Germinal center (tissue), 1 donor: ENCODE measurements at regions not wholly inside any gene's neighbourhood (a gene's known extent, or its start where the extent isn't known, plus 50 kb on each side); places are given as distances from the start of the nearest gene placed in this dataset.

Experiments used
- DNase-seq: peaks from one replicate; pipeline ENCODE4 v3.0.0; 2012; ENCODE audit warnings: mixed read lengths, low spot score

- no peak for DNase-seq
Measured at GRCh38 chr7:117973975-117974374, 100.7 kb upstream of the CTTNBP2 start.

DNA sequence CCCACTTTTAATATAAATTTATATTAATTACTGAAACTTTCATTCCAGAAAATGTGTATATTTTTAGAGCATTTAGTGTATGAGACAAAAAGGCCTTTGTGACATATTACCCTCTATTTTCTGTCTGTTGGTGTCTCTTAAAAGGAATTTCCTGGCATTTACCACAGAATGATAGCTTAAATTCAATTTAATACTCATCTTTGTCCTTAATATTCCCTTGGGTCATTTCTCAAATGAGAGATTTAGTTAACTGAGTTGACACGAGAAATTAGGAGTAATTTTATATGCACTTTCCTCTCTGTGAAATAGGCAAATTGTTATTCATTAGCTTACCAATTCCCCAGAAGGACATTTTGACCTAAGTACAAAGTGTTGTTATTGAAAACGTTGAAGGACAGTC, 101.7 kb upstream of the CTTNBP2 start:
- no peak for DNase-seq

DNA sequence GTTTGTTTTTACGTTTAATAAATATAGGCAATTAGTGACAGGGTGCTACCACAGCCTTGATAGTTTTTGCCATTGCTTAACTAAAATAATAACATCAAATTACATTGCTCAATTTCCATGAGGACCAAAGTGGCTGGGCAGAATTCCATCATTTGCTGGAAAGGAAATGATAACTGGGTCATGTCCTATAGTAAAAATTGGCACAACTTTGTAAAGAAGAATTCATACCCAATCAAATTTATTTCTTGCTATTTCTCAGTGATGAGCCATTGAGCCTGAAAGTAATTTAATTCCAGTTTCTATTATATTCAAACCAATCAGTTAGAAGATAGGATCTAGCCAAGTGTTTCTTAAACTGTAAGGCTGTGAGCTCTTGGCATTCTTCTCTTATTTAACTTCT, 102.2 kb upstream of the CTTNBP2 start:
- DNase-seq: no peak

- no peak for DNase-seq
Measured at GRCh38 chr7:117979954-117980497, 106.8 kb upstream of the CTTNBP2 start.

GRCh38 chr7:117982071-117983055, 109.1 kb upstream of the CTTNBP2 start:
- DNase-seq: no peak

DNA sequence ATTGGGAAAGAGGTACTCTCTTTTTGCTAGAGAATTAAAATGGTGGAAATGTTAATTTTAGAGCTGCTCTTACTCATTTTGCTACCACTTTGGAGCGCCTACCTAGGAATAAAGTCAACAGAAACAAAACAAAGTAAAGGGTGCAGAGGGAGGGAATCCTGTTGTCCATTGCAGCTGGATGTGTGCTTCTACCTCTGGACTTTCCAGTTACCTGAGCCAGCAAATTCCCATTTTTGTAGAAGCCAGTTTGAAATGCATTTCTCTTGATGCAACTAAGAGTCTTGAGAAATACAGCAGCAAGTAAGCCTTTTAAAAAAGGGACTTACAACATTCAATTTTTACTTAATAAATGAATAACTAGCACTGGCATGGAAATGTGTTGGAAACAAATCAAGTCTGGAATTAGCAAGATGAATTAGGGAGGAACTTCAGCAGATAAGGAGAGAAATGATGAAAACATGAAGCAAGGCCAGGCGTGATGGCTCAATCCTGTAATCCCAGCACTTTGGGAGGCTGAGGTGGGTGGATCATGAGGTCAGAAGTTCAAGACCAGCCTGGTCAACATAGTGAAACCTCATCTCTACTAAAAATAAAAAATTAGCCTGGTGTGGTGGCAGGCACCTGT, 113.5 kb upstream of the CTTNBP2 start:
- no peak for DNase-seq

DNA sequence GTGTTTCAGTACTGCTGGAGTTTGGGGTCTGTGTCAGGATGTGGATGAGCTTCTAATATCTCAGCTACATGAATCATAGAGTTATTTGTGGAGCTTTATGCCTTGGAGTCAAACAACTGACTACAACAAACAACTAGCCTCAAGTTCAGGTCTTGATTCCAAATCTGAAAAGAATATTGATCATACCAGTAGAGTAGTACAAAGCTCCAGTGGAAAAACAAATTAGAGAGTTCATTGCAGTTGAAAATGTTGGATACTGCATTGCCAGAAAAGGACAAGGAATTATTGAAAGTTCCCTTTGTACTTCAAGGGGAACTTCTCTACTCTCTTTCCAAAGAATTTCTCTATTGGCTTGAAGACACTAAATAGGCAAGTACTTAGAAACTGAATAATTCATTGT, 117.6 kb upstream of the CTTNBP2 start:
- DNase-seq: no peak

DNA sequence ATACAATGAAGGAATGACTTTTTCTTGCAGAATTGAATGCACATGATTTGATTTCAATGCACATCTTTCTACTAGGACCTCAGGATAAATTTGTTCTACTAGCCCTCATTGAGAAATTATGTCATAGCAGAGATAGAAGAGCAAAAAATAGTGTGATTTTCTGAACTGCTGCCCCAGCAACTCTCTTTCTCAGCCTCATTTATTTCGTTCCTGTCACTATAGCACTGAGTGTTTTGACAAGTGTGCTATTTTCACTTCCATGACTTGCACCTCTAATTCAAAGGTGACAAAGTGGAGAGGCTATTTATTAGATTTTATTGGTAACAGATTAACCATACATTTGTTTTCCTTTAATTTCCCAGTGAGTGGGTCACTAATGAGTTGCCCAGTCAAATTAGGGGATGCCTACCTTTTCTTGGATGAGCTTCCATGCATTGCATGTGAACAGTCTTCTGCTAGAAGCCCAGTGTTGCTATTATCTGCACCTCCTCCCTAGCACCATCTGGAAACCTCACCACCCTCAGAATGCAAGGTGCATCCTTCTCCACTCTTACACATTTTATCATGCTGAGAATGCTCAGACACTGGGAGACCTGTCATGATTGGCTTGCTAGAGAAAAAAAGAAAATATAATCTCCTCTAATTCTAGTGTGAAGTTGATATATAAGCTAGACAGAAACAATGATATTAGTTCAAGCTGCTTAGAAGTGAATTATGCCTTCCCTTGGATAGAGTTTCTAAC, 119.6 kb upstream of the CTTNBP2 start:
- DNase-seq: no peak

- DNase-seq: peak; percentile 44
Measured at GRCh38 chr7:117993377-117994003, 120.2 kb upstream of the CTTNBP2 start.

DNA sequence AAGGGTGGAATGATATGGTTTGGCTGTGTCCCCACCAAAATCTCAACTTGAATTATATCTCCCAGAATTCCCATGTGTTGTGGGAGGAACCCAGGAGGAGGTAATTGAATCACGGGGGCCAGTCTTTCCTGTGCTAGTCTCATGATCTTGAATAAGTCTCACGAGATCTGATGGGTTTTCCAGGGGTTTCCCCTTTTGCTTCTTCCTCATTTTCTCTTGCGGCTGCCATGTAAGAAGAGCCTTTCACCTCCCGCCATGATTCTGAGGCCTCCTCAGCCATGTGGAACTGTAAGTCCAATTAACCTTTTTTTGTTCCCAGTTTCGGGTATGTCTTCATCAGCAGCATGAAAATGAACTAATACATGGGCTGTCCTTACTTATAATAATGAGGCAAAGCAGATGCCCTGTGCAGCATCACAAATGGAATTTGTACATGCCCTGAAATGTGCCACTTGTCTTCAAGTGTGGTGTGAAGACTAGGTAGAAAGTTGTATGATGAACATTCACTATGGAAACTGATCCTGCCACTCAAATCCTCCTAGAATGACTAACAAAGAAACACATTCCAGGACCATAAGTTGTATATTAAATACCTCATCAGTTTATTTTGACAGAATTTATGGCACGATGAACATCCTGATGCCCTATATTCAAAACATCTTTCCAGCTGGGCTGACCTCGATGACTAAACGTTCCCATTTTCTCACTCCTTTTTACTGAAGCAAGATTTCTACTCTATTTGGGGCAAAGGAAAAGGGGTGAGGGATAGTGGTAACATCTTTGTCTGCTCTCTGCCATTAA, 122.8 kb upstream of the CTTNBP2 start:
- no peak for DNase-seq

DNA sequence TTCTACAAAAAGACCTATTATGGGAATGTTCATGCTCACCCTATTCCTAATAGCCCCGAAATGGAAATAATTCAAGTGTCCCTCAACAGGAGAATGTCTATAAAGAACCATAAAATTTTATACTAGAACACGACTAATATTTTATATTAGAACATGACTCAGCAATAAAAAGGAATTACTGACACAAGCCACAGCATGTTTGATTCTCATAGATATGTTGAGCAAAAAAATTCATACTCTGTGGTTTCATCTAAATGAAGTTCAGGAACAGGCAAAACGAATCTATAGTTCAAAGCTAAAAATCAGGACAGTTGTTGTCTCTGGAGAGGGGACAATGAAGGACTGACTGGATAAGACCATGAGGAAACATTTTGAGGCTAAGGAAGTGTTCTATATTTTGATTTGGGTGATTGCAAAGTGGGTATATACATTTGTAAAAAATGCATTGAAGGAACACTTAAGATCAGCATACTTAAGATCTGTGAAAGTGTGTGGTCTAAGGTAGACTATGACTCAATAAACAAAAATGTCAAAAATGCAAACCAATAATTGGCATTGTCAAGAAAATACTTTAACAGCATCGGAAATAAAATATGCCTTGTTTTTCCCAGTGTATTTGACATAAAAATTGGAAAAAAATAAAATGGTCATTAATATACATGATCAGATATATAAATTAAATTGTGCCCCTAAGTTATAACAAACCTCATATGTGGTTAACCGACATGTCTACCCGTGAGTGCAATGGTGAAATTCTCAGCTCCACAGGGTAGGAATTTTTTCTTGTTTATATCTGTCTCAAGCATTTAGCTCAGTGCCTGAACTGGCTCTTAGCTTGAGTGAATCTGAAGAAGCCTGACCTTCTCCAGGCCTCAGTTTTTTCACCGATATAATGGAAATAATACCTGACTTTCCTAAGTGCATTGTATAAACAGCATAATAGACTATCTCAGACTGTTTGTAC, 124.9 kb upstream of the CTTNBP2 start:
- no peak for DNase-seq

DNA sequence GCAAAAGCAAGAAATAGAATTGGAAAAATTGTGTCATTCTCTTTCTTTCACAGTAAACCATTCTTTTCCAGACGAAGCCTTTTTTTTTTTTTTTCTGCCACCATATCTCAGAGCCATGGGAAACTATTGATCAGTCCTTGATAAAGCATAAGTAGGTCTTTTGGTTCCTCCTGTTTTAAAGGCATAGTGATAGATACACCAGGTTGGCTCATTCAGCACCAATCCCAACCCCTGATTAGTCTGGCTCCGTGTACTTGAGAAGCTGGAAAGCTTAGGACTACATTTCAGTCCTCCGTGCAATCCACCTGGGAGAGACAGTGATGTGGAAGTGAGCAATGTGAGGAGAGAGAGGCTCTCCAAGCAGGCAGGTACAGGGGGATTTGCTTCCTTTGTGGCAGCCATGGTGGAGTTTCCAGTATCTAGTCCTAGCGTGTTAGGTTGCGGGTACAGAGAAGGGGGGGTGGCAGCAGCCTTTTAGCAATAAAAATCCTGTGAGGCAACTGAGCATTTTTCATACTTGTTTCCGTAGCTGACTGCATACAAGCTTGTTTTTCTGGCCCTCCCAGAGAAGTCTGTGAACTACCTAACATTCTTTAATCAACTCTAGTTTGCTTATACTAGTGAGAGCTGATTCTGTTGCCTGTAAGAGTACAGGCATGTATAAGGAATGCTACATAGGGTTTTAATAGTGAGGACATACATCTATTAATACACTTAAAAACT, 127.4 kb upstream of the CTTNBP2 start:
- no peak for DNase-seq

GRCh38 chr7:118003476-118003875, 130.2 kb upstream of the CTTNBP2 start:
- no peak for DNase-seq

DNA sequence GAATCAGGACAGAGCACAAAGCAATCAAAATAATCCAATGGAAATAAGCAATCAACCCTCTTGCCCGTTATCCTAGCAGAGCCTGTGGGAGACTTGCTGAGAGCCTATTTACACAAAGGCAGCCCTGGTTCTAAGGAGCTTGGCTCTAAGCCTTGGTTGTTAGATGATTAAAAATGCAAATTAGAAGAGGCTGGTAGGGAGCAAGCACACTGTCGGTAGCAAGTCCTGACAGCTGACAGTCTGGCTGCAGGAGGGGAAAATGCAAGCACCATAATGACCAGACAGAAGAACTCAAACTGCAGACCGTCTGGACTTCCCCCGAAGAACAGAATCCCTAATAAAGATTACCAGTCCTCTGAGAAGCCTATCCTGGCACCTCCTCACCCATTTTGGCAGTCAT, 131.8 kb upstream of the CTTNBP2 start:
- DNase-seq: no peak

GRCh38 chr7:118006979-118007378, 133.7 kb upstream of the CTTNBP2 start:
- DNase-seq: no peak

- no peak for DNase-seq
Measured at GRCh38 chr7:118009419-118009818, 136.2 kb upstream of the CTTNBP2 start.

DNA sequence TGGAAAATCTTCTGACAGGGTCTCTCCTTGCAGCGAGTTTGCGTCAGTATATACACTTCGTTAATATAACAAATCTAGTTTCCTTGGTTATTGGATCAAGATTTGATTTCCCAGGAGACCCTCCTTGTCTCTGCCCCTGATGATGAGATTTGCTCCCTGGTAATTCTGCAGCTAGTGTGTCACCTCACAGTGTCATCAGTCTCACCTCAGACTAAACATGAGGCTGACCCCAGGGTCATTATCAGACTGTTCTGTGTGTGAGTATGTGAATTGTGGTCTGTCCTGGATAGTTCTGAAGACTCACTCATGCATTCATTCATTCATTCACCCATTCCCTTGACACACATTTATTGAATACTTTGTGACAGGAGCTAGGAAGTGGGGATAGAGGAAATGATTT, 138.4 kb upstream of the CTTNBP2 start:
- DNase-seq: no peak

DNA sequence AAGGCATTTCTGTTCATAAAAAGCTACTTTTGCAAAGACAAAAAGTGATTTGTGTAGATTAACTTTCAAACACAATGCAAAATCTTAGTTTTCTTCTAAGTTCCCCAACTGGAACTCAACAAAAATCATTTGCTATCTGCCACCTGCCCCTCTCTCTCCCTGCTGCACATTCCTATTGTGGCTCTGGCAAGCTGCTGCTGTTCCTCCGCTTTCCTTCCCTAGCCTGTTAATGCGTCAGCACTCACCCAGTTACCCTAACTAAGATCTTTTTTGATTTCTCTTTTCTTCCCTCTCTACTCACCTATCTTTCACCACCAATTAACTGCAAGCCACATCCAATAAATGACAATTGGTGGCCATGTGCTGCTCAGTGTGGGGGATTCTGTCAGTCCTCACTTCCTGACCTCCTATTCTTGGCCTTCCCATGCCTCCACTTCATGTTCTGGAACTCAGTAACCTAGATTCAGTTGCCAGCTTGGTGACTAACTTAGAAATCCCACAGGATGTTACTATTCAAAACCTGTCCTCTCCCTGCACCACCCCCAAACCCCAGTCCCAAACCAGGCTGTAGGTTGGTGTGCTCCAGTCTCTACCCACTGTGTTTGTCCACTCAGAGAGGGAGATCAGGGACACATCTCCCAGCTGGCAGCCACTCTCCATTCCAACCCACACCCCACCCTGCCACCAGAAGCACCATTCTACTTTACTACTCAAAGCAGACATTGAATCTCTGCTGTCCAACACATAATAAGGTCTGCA, 140.2 kb upstream of the CTTNBP2 start:
- no peak for DNase-seq
